Stimulated activated CD4-positive, alpha-beta T cell treated with anti-CD3 and anti-CD28 coated beads, Interleukin-15, amount 100 ng/mL, for 1 hour (primary cell): ENCODE measurements at regions not wholly inside any gene's neighbourhood (a gene's known extent, or its start where the extent isn't known, plus 50 kb on each side); places are given as distances from the start of the nearest gene placed in this dataset.

Experiments used
- DNase-seq, 2 donors: peaks; one replicate each; pipeline ENCODE4 v3.0.0-alpha.2; 2020; ENCODE audit warnings: low read depth in 1 of 2, low spot score in 1 of 2

GRCh38 chr12:4030929-4031702 is 157.9 kb upstream of the PARP11 start:
- peak; percentile 62 to 72 for DNase-seq

- DNase-seq: peak; percentile 30 to 42
Observed at GRCh38 chr12:4027412-4027811, 154.2 kb upstream of the PARP11 start.

DNA sequence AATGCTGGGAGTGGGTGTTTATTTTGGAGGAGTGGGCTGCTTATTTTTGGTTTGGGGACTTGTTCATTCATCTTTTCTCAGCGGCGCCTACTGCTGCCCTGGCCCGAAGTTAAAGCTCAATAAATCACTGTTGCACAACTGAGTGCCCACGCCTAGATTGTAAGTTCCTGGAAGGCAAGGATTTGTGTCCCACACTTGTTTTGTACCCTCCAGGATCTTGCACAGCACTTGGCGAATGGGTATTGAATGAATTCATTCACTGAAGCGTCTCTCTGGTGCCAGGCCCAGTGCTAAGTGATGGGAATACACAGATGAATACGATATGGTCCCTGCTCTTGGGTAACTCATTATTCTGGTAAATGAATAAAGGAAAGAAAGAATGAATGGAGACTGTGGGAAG is 153.3 kb upstream of the PARP11 start:
- no peak for DNase-seq

DNA sequence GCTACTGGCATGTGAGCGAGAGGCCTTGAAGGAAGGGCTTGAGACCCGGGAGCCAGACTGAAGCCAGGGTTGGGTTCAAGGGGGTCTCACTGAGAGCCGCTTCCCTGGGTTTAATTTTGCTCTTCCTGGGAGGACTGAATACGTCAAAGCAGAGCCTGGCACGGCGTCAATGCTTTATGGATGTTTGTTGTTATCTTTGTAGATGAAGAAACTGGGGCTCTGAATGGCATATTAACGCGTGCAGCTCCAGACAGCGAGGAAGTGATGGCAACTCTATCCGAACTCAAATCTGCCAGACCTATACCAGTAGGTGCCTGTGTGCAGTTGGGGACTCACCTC is 152.8 kb upstream of the PARP11 start:
- no peak for DNase-seq

GRCh38 chr12:4025181-4026019 is 152.2 kb upstream of the PARP11 start:
- DNase-seq: no peak

GRCh38 chr12:4024701-4025100 is 151.5 kb upstream of the PARP11 start:
- no peak for DNase-seq

DNA sequence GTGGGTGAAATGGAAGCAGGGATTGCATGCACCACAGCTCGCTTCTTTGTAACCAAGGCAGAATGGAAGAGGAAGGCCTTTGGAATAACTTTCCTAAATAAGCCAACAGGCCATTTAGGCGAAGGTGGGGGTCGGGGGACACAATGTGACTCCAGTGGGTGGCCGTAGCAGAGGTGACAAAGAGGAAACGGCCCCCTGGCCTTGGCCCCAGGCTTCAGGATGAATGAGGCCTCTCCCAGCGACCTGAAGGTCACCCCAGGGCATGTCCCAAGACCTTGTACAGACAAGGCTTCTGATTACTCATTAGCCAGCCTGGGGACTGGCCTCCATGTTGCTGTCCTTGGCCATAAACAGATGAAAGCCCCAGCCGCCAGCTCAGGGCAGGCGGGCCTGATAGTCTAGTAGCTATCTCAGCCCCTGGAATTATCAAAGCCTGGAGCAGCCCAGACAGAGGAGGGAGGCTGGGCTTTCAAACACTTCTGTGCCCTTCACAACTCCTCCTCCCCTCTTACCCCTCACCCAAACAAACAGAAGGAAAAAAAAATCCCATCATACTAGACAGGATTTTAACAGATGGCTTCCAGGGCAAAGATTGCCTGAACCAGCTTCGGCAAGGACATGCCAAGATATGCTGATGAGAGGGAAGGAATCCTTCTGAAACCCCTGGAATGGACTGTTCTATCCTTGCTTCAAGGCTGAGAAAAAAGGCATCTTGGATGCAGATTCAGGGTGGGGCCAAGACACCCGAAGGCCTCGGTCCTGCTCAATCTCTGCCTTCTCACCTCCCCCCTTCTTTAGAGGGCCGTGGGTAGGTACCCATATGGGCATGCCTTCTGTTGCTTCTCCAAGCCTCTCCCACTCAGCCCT is 142.3 kb upstream of the PARP11 start:
- no peak for DNase-seq

- no peak for DNase-seq
Observed at GRCh38 chr12:4014858-4015224, 141.6 kb upstream of the PARP11 start.

GRCh38 chr12:4014444-4014843 is 141.2 kb upstream of the PARP11 start:
- no peak for DNase-seq

DNA sequence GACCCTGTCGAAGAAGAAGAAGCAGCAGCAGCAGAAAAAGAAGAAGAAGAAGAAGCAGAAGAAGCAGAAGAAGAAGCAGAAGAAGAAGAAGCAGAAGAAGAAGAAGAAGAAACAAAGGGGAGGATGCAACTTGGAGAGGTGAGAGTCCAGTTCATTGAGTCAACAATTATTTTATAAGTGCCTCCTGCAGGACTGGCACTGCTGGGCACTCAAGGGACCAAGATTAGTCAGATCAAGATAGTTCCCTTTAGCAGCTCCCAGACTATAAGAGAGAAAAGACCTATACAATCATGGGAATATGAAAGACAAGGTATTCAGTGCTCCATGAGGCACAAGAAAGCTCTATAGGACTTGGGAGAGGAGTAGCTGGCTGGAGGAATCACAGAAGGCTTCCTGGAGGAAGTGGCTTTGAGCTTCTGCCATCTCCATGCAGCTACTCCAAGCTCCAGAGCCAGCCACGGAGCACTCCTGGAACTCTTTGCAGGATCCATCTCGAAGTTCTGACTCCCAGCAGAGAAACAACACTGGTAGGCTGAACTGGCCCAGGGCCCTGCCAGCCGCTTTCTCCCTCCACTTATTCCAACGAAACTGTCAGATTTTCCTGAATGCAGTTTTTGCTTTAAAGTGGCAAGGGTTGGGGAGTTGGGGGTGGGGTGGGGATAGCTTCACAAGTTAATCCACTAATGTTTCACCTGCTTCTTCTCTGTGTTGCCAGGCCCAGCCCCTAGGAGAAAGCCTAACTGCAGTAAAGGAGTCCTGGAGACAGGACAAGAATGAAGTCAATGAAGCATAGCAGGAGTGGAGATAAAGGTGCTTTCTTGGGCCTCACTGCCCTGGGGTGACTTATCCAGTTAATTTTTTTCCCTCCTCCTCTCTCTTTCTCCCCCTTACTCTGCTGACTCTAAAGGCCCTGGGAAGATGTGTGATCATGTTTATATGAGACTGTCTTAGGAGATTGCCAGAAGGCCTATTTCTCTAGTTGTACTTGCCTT is 140.1 kb upstream of the PARP11 start:
- no peak for DNase-seq

DNA sequence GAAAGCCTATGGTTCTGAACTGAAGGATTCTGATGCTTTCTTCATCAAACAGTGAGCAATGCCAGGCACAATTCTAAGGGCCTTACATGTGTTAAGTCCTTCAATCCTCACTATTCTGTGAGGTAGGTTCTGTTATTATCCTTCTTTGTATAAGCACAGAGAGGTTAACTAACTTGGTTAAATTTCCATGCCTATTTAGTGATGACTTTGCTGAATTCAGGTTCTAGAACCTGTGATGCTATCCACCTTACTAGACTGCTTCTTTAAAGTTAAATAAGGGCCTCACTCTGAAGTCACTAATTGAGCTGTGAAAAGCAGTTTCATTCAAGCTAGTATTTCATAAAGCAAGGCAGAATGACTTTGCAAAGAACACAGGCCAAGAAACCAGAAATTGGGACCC is 138.9 kb upstream of the PARP11 start:
- DNase-seq: no peak

DNA sequence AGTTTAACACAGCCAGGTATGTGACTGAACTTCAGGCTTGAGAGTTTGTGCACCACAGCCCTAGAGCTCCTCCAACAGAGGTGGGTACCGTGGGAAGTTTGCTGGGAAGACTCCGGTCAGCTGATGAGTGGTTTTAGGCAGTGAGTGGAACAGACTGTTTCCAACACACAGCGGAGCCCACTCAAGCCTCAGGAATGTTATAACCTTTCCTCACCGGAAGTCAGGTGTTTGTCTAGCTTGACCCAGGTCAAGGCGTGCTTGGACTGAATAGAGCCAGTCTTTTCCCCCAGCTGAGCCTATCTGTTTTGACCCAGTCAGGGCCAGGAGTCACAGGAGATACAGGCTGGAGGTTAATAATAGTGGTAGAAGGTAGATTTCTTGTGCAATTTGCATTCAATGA is 138.4 kb upstream of the PARP11 start:
- no peak for DNase-seq

GRCh38 chr12:4009979-4010704 is 136.9 kb upstream of the PARP11 start:
- no peak for DNase-seq

DNA sequence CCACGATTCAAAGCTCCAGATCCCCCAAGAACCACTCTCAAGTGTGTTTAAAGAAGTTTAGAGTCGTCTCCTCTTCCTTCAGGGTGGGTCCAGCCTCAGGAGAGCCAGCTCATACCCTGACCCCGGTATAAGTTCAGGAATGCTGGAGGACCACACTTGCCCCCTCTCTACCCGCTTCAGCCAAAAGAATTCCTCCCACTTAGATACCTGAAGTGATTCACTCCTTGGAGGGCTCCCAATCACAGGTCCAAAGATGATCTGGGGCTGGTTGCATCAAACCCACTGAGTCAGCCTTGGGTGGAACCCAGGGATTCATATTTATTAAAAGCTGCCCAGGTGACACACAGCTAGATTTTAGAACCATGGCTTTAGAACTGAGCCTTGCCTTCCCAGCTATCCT is 133.5 kb upstream of the PARP11 start:
- DNase-seq: no peak

DNA sequence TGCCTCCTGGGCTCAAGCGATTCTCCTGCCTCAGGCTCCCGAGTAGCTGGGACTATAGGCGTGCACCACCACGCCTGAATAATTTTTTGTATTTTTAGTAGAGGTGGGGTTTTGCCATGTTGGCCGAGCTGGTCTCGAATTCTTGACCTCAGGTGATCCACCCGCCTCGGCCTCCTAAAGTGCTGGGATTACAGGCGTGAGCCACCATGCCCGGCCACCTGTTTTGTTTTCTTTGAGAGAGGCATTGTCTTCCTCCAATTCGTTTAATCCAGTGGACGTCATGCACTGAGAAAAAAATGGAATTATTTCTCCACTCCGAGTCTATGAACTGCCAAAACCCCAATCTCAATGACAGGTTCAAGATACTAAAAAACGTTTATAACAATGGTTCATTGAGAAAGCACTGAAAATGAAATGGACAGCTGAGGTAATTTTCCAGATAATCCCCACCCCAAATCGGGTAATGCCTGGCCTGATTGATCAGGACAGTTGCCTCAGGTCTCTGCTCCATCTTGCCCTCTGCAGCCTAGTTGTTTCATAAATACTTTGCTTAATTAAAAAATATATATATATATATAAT is 132.7 kb upstream of the PARP11 start:
- no peak for DNase-seq

- no peak for DNase-seq
Observed at GRCh38 chr12:4003576-4003975, 130.4 kb upstream of the PARP11 start.

- no peak for DNase-seq
Observed at GRCh38 chr12:4002601-4003000, 129.4 kb upstream of the PARP11 start.

DNA sequence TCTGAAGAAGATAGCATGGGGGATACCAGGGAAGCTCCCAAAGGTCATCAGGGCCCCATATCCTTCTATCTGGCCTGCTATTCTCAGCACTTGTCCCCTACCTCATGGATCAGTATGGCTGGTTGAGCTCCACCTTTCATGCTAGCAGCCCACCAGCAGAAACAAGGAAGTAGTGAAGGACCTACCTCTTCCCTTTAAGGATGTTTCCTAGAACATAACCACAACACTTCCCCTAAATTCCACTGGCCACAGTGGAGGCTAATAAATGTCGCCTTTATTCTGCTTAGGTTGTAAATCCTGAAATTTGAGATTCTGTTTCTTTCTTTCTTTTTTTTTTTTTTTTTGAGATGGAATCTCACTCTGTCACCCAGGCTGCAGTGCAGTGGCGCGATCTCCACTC is 128.6 kb upstream of the PARP11 start:
- DNase-seq: no peak

DNA sequence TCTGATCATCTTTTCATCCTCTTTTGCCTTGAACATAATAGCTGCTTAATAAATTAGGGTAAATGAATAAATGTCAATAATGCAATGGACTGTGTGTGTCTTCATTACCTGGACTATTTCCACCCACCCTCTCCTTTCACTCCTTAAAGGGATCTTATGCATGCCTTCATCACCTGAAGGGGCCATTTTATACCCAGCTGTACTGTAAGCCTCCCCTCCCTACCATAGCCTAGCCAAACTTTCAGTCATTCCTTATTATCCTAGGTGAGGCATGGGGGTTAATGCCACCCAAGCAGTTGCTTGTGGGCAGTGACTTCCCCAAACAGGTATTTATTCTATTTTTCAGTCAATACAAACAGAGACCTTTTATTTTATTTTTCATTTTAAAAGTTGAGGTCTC is 127.8 kb upstream of the PARP11 start:
- DNase-seq: no peak

GRCh38 chr12:3999904-4000303 is 126.7 kb upstream of the PARP11 start:
- DNase-seq: no peak
